ENCODE measurements at regions not wholly inside any gene's neighbourhood (a gene's known extent, or its start where the extent isn't known, plus 50 kb on each side); places are given as distances from the start of the nearest gene placed in this dataset.
"Not testable (repeated sequence)": the region's sequence is repeated elsewhere in the genome, so short reads cannot be mapped to it uniquely, and the experiment has no call there.

DNA sequence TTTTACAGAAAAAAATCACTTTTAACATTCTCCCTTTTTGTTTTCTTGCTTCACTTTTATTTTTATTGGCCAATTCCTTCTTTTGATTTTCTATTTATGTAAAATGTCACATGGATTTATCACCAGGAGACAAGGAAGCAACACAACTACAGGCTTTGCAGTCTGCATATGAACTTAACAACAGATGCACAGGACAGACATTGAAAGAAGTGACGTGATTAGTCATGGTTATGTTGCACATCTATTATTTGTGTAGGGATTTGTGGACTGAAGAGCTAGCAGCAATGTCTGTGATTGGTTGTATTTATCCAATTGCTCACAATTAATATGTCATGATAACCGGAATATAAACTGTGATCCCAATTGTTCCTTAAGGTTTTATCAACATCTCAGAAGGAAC, 147.8 kb upstream of the KLF3 start:
- no peaks in the 10 kb centered on the region for H3K4me1 ChIP-seq (ENCODE audit: control insufficient read depth, insufficient read depth, low read length)
- no peak overlapping the region for H3K4me3 ChIP-seq (ENCODE audit: low read length)
- H3K36me3 ChIP-seq (ENCODE audit: insufficient read depth, low read length), result no peaks in the 10 kb centered on the region
- peaks cover 5% of the 10 kb centered on the region for H3K27me3 ChIP-seq (ENCODE audit: control insufficient read depth, insufficient read depth, low read length)
- H3K4me2 ChIP-seq (ENCODE audit: low read length), result no peak overlapping the region
- H3K9ac ChIP-seq (ENCODE audit: low read depth, low read length), result no peak overlapping the region
- H3K9me3 ChIP-seq (replicated peaks; ENCODE audit: low read length), result no peaks in the 10 kb centered on the region

DNA sequence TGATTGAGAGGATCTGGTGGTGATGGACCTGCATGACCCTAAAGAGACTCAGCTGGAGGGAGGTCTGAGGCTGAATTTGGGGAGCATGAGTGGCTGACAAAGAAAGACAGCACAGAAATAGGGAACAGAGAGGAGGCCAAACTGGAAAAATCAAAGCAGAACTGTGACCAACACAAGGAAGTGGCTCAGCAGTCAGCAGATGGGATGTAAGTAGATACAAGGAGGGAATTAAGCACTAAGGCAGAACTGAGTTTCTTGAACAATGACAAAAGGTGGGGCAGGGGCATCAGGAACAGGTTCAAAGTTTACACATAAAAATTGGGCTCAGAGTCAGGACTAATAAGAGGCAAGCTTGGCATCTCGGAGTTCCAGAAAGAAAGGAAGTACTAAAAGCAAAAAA, 144.3 kb upstream of the KLF3 start:
- H3K36me3 ChIP-seq (ENCODE audit: insufficient read depth, low read length), result no peaks in the 10 kb centered on the region
- no peaks in the 10 kb centered on the region for H3K9me3 ChIP-seq (replicated peaks; ENCODE audit: low read length)
- H3K4me1 ChIP-seq (ENCODE audit: control insufficient read depth, insufficient read depth, low read length), result no peaks in the 10 kb centered on the region
- no peaks in the 10 kb centered on the region for H3K27me3 ChIP-seq (ENCODE audit: control insufficient read depth, insufficient read depth, low read length)
- no peak overlapping the region for H3K4me3 ChIP-seq (ENCODE audit: low read length)
- no peak overlapping the region for H3K4me2 ChIP-seq (ENCODE audit: low read length)
- H3K9ac ChIP-seq (ENCODE audit: low read depth, low read length), result no peak overlapping the region

DNA sequence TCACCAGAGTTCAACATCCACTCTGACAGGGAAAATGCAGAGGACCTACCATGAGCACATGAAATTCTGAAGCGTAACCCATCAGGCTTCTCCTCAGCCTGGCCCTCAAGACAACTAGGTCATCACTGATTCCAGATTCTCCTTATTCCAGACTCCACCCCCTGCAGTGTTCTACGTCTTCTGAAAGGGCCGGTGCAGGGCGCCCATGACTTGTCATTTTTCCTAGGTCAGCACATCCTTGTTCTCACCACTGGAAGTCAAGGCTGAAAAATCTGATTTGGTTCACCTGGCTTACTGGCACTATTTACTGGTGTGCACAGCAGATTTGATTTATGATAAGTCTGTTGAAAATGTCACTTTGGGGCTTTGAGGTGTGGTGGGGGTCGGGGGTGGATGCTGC, 140.9 kb upstream of the KLF3 start:
- H3K9ac ChIP-seq (ENCODE audit: low read depth, low read length), result no peak overlapping the region
- no peaks in the 10 kb centered on the region for H3K4me1 ChIP-seq (ENCODE audit: control insufficient read depth, insufficient read depth, low read length)
- H3K9me3 ChIP-seq (replicated peaks; ENCODE audit: low read length), result no peaks in the 10 kb centered on the region
- H3K27me3 ChIP-seq (ENCODE audit: control insufficient read depth, insufficient read depth, low read length), result no peaks in the 10 kb centered on the region
- no peaks in the 10 kb centered on the region for H3K36me3 ChIP-seq (ENCODE audit: insufficient read depth, low read length)
- H3K4me3 ChIP-seq (ENCODE audit: low read length), result no peak overlapping the region
- no peak overlapping the region for H3K4me2 ChIP-seq (ENCODE audit: low read length)

DNA sequence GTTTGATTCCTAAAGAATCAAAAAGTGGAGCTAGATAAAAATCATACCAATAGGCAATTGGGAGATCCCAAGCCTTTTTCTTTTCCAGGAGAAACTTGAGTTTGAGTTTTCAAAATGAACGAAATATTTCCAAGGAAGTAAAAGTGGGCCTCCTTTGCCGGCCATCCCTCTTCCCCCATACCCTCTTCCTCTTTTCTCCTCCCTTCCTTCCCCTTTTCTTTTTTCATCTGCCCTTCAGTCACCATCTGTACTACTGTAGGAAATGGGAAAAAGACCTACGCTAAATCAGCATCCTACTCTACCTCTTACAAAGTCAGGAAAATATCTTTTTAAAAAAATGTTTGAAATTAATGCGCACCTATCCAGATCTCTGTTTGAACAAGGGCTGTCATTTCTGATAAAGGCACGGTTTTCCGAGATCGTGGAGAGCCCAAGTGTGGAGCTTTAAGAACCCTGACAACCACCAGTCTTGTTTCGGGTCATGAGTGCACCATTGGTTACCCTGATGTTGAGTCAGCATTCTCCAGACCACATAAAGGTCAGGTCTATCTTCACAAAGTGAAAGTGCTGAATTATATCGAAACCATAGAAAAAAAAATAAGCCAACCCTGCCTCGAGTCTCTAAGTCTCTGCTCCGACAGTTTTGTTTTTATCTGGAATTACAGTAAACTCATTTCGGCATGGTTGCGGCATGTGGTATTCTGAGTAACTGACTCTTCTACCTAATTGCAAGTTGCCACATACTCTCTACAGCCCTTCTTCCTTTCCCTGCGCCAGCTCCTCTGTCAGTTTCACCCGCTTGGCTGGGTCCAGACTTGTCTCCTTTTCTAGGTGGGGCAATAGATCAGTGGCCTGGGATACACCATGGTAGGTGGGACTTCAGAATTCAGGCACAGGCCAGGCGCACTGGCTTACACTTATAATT, 140.2 kb upstream of the KLF3 start:
- no peak overlapping the region for H3K4me2 ChIP-seq (ENCODE audit: low read length)
- H3K4me1 ChIP-seq (ENCODE audit: control insufficient read depth, insufficient read depth, low read length), result no peaks in the 10 kb centered on the region
- no peaks in the 10 kb centered on the region for H3K36me3 ChIP-seq (ENCODE audit: insufficient read depth, low read length)
- no peaks in the 10 kb centered on the region for H3K9me3 ChIP-seq (replicated peaks; ENCODE audit: low read length)
- no peak overlapping the region for H3K4me3 ChIP-seq (ENCODE audit: low read length)
- no peak overlapping the region for H3K9ac ChIP-seq (ENCODE audit: low read depth, low read length)
- H3K27me3 ChIP-seq (ENCODE audit: control insufficient read depth, insufficient read depth, low read length), result no peaks in the 10 kb centered on the region

DNA sequence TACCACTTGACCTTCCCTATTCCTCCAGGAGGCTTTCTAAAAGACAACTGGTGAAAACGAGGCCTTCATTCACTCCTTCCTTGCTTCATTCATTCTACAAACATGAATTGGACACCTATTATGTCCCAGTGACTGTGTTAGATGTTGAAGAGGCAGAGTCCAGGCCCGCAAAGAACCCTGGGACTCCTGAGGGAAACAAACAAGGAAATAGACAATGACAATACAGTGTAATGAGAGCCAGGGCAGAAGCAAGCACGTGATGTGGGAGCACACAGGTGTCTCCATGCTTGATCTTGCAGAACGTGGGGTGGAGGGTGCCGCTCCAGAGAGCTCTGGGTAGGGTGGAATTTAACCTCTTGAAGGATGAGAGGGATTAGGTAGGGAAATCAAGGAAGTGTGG, 137.6 kb upstream of the KLF3 start:
- Histone ChIP-seq H3K9me3 (replicated peaks; ENCODE audit: low read length) (no peaks in the 10 kb centered on the region), H3K27me3 (ENCODE audit: control insufficient read depth, insufficient read depth, low read length) (no peaks in the 10 kb centered on the region), H3K4me3 (ENCODE audit: low read length) (no peak overlapping the region), H3K4me1 (ENCODE audit: control insufficient read depth, insufficient read depth, low read length) (no peaks in the 10 kb centered on the region), H3K9ac (ENCODE audit: low read depth, low read length) (no peak overlapping the region), H3K4me2 (ENCODE audit: low read length) (no peak overlapping the region), H3K36me3 (ENCODE audit: insufficient read depth, low read length) (no peaks in the 10 kb centered on the region)

DNA sequence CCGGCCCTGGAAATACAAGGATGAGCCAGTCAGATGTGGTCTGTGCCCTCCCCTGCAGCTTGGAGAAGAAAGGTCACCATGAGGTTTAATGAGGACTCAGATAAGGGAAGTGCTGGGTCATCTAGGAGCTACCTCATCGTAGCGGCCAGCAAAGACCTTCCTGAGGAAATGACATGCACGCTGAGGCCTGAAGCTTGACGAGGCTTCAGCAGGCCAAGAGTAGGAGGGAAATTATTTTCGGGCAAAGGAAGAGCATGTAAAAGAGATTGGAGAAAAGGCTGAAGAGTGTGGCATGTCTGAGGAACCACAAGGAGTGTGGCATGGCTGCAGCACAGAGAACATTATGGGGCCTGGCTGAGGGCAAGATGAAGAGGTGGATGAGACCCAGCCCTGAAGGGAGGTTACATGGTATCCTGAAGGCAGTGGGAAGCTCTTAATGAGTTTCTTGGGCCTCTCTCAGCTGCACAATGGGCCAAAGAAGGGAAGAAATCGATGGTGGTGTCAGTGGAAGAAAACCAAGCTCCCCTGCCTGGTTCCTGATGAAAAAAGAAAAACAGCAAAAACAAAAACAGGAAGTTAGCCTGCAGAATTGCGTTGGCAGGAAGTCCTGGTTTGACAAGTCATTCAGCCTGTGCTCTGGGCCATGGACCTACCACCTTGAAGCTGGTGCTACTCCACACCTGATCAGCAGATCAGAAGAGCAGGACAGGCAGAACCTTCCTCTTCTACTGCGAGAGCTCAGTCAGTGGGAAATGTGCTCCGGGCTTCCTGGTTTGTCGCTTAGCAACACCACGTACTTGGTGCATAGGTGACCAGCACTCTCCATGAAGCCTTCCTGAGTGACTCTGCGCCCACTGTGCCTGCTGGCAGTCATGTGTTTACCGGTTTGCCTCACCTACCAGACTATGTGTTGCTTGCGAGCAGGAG, 134.5 kb upstream of the KLF3 start:
- peaks cover 6% of the 10 kb centered on the region for H3K27me3 ChIP-seq (ENCODE audit: control insufficient read depth, insufficient read depth, low read length)
- no peaks in the 10 kb centered on the region for H3K36me3 ChIP-seq (ENCODE audit: insufficient read depth, low read length)
- H3K9ac ChIP-seq (ENCODE audit: low read depth, low read length), result no peak overlapping the region
- no peaks in the 10 kb centered on the region for H3K4me1 ChIP-seq (ENCODE audit: control insufficient read depth, insufficient read depth, low read length)
- H3K4me2 ChIP-seq (ENCODE audit: low read length), result no peak overlapping the region
- no peaks in the 10 kb centered on the region for H3K9me3 ChIP-seq (replicated peaks; ENCODE audit: low read length)
- H3K4me3 ChIP-seq (ENCODE audit: low read length), result no peak overlapping the region

DNA sequence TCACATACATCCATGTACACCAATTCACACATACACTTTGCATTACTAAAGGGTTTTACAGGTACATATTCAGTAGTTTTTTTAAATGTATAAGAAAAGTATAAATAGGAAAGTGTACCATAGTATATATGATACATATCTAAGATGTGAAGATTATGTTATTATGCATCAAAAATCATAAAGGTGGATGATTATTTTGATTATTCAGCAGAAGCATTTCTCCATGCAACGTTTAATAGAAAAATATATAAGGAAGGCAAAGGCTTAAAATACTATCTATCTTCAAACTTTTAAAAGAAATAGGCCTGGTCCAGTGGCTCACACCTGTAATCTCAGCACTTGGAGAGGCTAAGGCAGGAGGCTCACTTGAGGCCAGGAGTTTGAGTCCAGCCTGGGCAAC, 133.5 kb upstream of the KLF3 start:
- no peak overlapping the region for H3K9ac ChIP-seq (ENCODE audit: low read depth, low read length)
- no peak overlapping the region for H3K4me2 ChIP-seq (ENCODE audit: low read length)
- H3K4me1 ChIP-seq (ENCODE audit: control insufficient read depth, insufficient read depth, low read length), result no peaks in the 10 kb centered on the region
- peaks cover 6% of the 10 kb centered on the region for H3K27me3 ChIP-seq (ENCODE audit: control insufficient read depth, insufficient read depth, low read length)
- H3K36me3 ChIP-seq (ENCODE audit: insufficient read depth, low read length), result no peaks in the 10 kb centered on the region
- H3K9me3 ChIP-seq (replicated peaks; ENCODE audit: low read length), result no peaks in the 10 kb centered on the region
- no peak overlapping the region for H3K4me3 ChIP-seq (ENCODE audit: low read length)

DNA sequence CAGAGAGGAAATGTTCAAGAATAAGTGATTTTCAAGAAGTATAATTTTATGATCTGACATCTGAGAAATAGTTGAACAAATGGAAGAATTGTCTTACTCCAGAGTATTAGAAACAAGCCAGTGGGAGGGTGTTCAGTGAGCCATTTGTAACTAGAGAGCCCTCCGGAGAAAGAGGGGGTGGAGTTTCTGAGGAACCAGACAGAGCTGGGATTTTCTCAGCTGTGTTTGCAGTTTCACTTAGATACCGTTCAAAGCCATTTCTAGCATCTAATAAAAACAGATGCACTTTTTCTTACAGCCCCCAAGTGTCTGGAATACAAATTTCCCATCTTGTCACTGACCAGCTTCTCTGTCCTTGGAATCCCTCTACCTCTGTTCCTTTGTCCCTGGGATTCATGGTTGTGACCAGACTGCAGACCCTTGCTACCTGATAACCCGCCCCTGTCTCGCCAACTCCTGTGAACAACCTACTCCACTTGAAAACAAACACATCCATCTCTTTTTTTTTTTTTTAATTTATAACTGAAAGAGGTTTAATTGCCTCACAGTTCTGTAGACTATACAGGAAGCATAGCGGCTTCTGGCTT, 132.8 kb upstream of the KLF3 start:
- no peak overlapping the region for H3K4me2 ChIP-seq (ENCODE audit: low read length)
- H3K36me3 ChIP-seq (ENCODE audit: insufficient read depth, low read length), result no peaks in the 10 kb centered on the region
- H3K4me3 ChIP-seq (ENCODE audit: low read length), result no peak overlapping the region
- no peaks in the 10 kb centered on the region for H3K9me3 ChIP-seq (replicated peaks; ENCODE audit: low read length)
- peaks cover 6% of the 10 kb centered on the region for H3K27me3 ChIP-seq (ENCODE audit: control insufficient read depth, insufficient read depth, low read length)
- no peaks in the 10 kb centered on the region for H3K4me1 ChIP-seq (ENCODE audit: control insufficient read depth, insufficient read depth, low read length)
- H3K9ac ChIP-seq (ENCODE audit: low read depth, low read length), result no peak overlapping the region

DNA sequence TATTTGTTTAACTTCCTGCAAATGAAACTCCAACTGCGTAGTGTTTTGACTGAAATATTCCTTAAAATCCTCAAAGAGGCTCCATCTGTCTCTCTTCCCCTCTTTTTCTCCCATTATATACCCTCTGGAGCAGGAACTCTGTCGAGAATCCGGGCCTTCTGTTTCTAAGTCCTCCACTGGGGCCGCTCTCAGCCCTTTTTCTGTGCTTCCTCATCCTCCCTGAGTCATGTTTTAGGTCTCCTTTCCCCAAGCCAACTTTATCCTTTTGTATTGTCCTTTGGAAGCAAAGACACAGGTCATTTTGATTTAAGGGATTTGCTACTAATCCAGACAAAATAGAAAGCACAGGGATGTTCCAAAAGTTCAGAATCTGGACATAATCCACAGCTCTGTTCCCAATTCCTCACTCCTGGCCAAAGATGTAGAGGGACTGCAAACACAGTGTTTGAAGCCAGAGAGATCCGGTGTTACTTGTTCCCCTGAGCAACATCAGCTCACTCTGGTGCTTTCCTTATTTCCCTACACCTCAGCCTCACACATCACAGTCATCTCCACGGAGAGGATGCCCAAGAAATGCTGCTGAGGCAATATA, 131.0 kb upstream of the KLF3 start:
- no peaks in the 10 kb centered on the region for H3K4me1 ChIP-seq (ENCODE audit: control insufficient read depth, insufficient read depth, low read length)
- no peak overlapping the region for H3K4me2 ChIP-seq (ENCODE audit: low read length)
- no peak overlapping the region for H3K9ac ChIP-seq (ENCODE audit: low read depth, low read length)
- H3K27me3 ChIP-seq (ENCODE audit: control insufficient read depth, insufficient read depth, low read length), result peaks cover 6% of the 10 kb centered on the region
- no peaks in the 10 kb centered on the region for H3K36me3 ChIP-seq (ENCODE audit: insufficient read depth, low read length)
- H3K9me3 ChIP-seq (replicated peaks; ENCODE audit: low read length), result no peaks in the 10 kb centered on the region
- H3K4me3 ChIP-seq (ENCODE audit: low read length), result no peak overlapping the region

DNA sequence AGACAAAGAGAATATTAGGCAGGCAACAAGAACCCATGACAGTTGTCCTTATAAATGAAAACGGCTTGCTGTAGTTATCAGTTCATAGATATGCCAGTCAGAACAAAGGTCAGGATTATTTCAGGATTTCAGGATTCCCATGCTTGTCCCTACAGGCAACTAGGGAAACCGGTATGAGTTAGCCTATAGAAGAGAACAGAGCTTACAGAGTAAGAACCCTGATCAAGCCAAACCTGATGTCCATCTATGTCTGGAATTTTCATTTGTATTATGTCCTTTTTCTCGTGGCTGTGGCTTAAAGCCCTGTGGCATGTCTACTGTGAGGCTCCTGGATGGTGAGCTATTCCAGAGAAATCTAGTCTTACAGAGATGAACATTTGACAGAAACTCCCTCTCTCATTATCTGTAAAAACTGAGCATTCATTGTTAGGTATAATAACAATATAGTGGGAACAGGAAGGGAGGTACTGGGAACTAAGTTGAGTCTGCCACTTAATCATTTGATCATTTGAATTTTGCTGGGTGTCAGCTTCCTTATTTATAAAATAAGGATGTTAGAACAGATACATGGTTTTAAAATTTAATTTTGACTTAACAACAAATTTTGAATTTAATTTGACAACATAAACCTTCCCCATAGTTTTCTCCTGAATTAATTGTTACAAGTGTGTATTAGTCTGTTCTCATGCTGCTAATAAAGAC, 129.5 kb upstream of the KLF3 start:
- no peaks in the 10 kb centered on the region for H3K36me3 ChIP-seq (ENCODE audit: insufficient read depth, low read length)
- H3K4me2 ChIP-seq (ENCODE audit: low read length), result no peak overlapping the region
- H3K4me3 ChIP-seq (ENCODE audit: low read length), result no peak overlapping the region
- no peaks in the 10 kb centered on the region for H3K9me3 ChIP-seq (replicated peaks; ENCODE audit: low read length)
- no peak overlapping the region for H3K9ac ChIP-seq (ENCODE audit: low read depth, low read length)
- peaks cover 8% of the 10 kb centered on the region for H3K27me3 ChIP-seq (ENCODE audit: control insufficient read depth, insufficient read depth, low read length)
- no peaks in the 10 kb centered on the region for H3K4me1 ChIP-seq (ENCODE audit: control insufficient read depth, insufficient read depth, low read length)

DNA sequence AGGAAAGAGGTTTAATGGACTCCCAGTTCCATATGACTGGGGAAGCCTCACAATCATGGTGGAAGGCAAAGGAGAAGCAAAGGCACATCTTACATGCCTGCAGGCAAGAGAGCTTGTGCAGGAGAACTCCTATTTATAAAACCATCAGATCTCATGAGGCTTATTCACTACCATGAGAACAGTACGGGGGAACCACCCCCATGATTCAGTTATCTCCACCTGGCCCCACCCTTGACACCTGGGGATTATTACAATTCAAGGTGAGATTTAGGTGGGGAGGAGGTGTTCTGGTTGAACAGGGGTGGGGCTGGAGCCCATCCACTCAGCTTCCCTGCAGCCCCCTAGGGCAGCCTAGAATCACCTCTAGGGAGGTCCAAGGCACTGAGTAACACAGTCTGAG, 128.9 kb upstream of the KLF3 start:
- H3K36me3 ChIP-seq (ENCODE audit: insufficient read depth, low read length); H3K9ac ChIP-seq (ENCODE audit: low read depth, low read length); H3K4me1 ChIP-seq (ENCODE audit: control insufficient read depth, insufficient read depth, low read length); H3K4me3 ChIP-seq (ENCODE audit: low read length); H3K4me2 ChIP-seq (ENCODE audit: low read length); H3K27me3 ChIP-seq (ENCODE audit: control insufficient read depth, insufficient read depth, low read length); H3K9me3 ChIP-seq (replicated peaks; ENCODE audit: low read length): not testable (repeated sequence)
